GM21825 (cell line): ENCODE measurements at regions not wholly inside any gene's neighbourhood (a gene's known extent, or its start where the extent isn't known, plus 50 kb on each side); places are given as distances from the start of the nearest gene placed in this dataset.
"Not testable (repeated sequence)": the region's sequence is repeated elsewhere in the genome, so short reads cannot be mapped to it uniquely, and the experiment has no call there.

ENCODE experiments used
- ATAC-seq: cut with Tn5 transposase; IDR thresholded peaks from one replicate; pipeline ENCODE4 v1.9.1; 2021; ENCODE audit warnings: mild to moderate bottlenecking, moderate library complexity; ENCODE audit not compliant: unreplicated experiment

GRCh38 chr4:138592796-138593195, 350.6 kb upstream of the SLC7A11 start:
- no peak for ATAC-seq

DNA sequence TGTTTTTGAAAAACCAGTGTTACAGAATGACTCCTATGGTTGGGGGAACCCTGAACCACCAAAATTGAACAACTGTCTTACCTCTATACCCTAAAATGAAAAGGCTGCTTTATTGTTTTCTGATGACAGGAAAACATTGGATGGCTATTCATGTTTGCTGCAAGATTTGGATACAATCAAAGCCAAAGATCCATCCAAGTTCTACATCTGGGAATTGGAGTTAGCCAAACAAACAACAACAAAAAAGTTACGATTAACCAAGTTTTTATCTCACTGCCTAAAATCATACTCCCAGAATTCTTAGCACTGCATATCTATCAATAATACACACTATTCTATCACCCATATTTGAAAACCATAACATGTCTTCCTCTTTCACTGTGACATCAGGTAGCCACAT, 349.7 kb upstream of the SLC7A11 start:
- no peak for ATAC-seq

GRCh38 chr4:138588501-138588900, 346.4 kb upstream of the SLC7A11 start:
- ATAC-seq: no peak

DNA sequence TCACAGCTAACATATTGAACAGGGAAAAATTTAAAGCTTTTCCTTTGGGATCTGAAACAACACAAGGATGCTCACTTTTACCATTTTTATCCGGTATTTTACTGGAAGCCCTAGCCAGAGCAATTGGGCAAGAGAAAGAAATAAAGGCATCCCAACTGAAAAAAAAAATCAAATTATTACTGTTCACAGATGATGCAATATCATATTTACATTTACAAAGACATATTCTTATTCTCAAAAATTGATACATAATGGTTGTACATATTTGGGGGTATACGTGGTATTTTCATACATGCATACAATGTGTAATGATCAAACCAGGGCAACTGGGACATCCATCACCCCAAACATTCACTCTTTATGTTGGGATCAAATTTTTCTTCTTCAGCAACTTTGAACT, 337.0 kb upstream of the SLC7A11 start:
- ATAC-seq: no peak

DNA sequence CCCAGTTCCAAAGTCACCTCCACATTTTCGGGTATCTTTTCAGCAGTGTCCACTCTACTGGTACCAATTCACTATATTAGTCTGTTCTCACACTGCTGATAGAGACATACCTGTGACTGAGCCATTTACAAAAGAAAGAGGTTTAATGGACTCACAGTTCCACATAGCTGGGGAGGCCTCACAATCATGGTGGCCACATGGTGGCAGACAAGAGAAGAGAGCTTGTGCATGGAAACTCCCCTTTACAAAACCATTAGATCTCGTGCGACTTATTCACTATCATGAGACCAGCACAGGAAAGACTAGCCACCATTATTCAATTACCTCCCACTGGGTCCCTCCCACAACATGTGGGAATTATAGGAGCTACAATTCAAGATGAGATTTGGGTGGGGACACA, 335.7 kb upstream of the SLC7A11 start:
- not testable (repeated sequence) for ATAC-seq

DNA sequence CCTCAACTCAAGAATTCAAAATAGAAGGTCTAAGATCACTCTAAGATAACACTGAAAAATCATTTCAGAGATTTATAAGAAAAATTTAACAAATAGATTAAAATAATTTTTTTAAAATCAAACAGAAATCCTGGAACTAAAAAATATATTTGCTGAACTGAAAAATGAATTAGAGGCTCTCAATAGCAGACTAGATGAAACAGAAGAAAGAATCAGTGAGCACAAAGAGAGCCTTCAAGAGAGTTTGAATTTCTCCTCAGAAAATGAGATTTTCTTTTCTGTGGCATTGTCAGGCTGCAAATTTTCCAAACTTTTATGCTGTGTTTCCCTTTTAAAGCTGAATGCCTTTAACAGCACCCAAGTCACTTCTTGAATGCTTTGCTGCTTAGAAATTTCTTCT, 335.0 kb upstream of the SLC7A11 start:
- ATAC-seq: no peak

DNA sequence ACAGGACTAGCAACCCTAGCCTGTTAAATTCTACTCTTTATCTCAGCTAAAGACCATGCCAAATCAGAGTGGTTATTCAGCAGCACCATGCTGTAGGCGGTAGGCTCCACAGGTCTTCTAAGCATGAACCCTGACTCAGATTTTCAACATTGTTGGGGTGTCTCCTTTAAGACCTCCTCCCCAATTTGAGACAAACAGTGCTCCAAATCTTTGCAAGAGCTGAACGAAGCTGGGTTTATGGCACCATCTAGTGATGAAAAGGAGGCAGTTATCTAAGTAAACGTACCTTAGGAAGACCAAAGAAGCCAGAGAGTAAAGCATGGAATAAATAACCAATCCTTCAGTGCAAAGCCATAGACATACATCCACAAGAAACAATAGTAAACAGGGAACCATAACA, 334.5 kb upstream of the SLC7A11 start:
- no peak for ATAC-seq

GRCh38 chr4:138573246-138573645, 331.1 kb upstream of the SLC7A11 start:
- ATAC-seq: no peak

DNA sequence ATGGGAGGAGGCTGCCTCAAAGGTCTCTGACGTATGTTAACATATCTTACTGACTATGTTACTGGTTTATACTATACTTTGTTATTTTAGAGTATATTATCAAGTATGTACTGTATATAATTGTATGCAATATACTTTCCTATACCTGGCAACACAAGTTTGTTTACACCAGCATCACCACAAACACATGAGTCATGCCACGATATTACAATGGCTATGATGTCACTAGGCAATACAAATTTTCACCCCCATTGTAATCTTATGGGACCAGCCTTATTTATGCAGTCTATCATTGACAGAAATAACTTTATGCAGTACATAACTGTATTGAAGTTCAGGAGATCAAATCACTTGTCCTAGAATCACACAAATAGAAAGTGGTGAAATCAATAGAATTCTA, 329.9 kb upstream of the SLC7A11 start:
- no peak for ATAC-seq

DNA sequence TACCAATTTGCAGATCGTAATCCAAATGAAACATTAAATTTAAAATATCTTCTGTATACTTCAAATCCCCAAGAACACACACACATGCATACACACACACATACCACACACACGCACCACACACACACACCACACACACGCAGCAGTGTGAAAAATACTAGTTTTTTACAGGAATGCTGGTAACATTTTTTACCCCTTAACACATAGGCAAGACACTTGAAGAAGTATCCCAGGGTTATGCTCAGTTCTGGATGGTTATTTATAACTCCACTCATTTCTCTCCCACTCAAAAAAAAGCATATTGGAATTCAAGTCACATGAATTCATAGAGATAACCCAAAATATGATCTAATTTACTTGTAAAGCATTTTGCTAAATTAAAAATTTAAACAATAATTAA, 325.5 kb upstream of the SLC7A11 start:
- no peak for ATAC-seq

DNA sequence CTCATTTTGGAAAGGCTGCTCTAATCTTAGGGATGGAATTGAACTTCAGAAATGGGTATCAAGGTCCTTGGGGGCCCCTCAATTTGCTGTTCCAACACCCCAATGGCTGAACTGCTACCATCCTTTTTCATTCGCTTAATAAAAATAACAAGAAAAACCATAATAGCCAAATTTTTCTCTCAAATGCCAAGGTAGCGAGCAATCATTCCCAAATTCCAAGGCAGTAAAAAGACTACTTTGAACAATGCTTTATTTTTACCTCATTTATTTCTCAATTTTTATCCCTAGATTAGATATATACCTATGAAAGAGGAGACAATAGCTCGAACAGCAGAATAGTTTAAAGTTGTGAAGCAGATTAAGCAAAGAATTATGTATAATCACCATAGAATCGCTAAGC, 323.4 kb upstream of the SLC7A11 start:
- ATAC-seq: no peak

DNA sequence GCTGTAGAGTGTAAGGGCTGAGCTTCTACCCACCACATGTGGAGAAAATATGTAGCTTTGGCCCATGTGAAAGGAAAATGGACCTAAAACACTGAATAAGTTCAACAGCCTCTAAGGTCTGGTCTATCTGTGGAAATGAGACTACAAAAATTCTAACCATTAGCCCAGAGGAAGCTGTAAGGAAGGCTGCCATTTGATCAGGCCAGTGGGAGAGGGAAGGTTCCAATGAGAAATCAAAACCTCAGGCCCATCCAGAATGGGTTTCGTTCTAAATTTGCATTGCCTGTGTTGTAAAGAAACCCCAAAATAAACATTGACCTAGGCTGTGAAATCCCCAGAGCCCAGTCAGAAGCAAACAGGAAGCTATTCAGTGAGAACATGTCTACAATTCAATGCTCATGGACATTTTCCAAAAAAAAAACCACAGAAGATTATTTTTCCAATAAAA, 320.4 kb upstream of the SLC7A11 start:
- no peak for ATAC-seq

- no peak for ATAC-seq
These were observed 319.8 kb upstream of the SLC7A11 start for GRCh38 chr4:138561906-138562305.

GRCh38 chr4:138561276-138561880, 319.2 kb upstream of the SLC7A11 start:
- ATAC-seq: no peak

DNA sequence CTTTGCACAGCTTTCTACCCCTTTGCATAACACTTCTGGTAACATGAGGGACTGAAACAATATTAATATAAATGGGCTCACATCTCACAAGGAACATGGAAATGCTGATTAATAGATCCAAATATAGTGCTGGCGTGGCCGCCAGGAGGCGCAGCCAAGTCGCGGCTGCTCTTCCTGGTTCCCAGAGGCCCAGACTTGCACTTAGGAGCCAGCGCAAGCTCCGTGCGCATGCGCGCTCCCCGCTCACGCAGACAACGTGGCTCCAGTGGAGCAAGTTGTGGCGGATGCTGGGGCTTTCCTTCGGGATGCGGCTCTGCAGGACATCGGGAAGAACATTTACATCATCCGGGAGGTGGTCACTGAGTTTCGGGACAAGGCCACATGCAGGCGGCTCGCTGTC, 318.3 kb upstream of the SLC7A11 start:
- no peak for ATAC-seq

DNA sequence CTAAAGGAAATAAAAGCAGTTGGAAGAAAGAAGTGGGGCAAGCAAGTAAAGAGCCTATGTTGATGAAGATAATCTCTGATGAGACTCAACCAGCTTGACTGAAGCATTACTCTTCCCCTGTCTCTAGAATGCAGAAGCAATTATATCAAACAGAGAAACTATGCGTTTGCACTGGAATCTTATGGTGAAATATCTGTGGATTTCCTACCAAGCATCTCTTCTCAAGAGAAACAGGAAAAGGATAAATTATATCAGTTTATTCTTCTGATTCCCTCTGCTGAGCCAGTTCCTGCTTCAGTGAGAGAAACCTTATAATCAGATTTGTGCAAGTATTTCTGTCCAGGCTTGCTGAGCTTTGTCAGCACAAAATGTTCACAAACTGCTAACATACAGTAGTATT, 316.7 kb upstream of the SLC7A11 start:
- ATAC-seq: no peak

GRCh38 chr4:138555584-138555983, 313.4 kb upstream of the SLC7A11 start:
- no peak for ATAC-seq

GRCh38 chr4:138555108-138555507, 313.0 kb upstream of the SLC7A11 start:
- ATAC-seq: no peak

GRCh38 chr4:138553001-138553845, 311.1 kb upstream of the SLC7A11 start:
- ATAC-seq: no peak

GRCh38 chr4:138542191-138542776, 300.1 kb upstream of the SLC7A11 start:
- ATAC-seq: no peak

GRCh38 chr4:138540056-138540800, 298.1 kb upstream of the SLC7A11 start:
- ATAC-seq: no peak
